ENCODE measurements at regions not wholly inside any gene's neighbourhood (a gene's known extent, or its start where the extent isn't known, plus 50 kb on each side); places are given as distances from the start of the nearest gene placed in this dataset.

- ATAC-seq: no peak
- H3K27me3 ChIP-seq (replicated peaks in 1 of 2; ENCODE audit: control insufficient read depth in 2 of 2, insufficient read depth in 2 of 2, low read length in 1 of 2): no peaks in the 10 kb centered on the region
- intact Hi-C loops (cut with micrococcal nuclease; ENCODE audit: unreplicated experiment): no loop called here
- RAD21 ChIA-PET (ENCODE audit: unreplicated experiment): no interaction called here
- TF ChIP-seq NFIC (IDR thresholded peaks at IDR 0.05; ENCODE audit: low read depth, low read length) (no peak), ZBTB4 (CRISPR knock-in tag; IDR thresholded peaks at IDR 0.05) (no peak)
- no peaks in the 10 kb centered on the region for H3K4me1 ChIP-seq (ENCODE audit: control insufficient read depth, insufficient read depth, low read length)
- CTCF ChIA-PET: interaction anchor here (0.7 to 1.1 kb wide), 3 partner anchors 12 to 531 kb away, joined by 3 read pairs; no protein-coding TSS in a partner anchor
- WGBS (ENCODE audit: insufficient coverage, insufficient replicate concordance, low lambda C conversion rate, missing lambda C conversion rate): 19% methylated on average over 3 of the region's 3 CpGs
- BruUV-seq (replicated peaks): no TSS peak
- H3K4me2 ChIP-seq (ENCODE audit: control insufficient read depth, insufficient read depth): no peak overlapping the region
- H3K36me3 ChIP-seq (ENCODE audit: control insufficient read depth in 2 of 2, insufficient read depth in 2 of 2, low read length in 1 of 2): no peaks in the 10 kb centered on the region
- DNase-seq (ENCODE audit: low read depth, low spot score): no peak
- no peak overlapping the region for H3K9ac ChIP-seq (ENCODE audit: control insufficient read depth, insufficient read depth, low read length)
- H4K20me1 ChIP-seq (ENCODE audit: control insufficient read depth, insufficient read depth): no peaks in the 10 kb centered on the region
- no peaks in the 10 kb centered on the region for H3K9me3 ChIP-seq (replicated peaks; ENCODE audit: control insufficient read depth, insufficient read depth, low read length)
- no peaks in the 10 kb centered on the region for H3K79me2 ChIP-seq (ENCODE audit: control insufficient read depth, insufficient read depth, low read length)
- H3K27ac ChIP-seq (ENCODE audit: control insufficient read depth, insufficient read depth): no peak overlapping the region
- in situ Hi-C loops (cut with MboI): no loop called here
- H2AFZ ChIP-seq (ENCODE audit: control insufficient read depth, low read depth, low read length): no peak overlapping the region
- POLR2A ChIA-PET: no interaction called here
- no peak for FAIRE-seq
- no peak overlapping the region for H3K4me3 ChIP-seq
- SMC1A ChIA-PET (ENCODE audit: uncharacterized antibody, unreplicated experiment): no interaction called here
Measured at GRCh38 chr4:71243091-71243833, 95.6 kb upstream of the SLC4A4 start.

- no peaks in the 10 kb centered on the region for H3K9me3 ChIP-seq (replicated peaks; ENCODE audit: control insufficient read depth, insufficient read depth, low read length)
- H3K9ac ChIP-seq (ENCODE audit: control insufficient read depth, insufficient read depth, low read length): no peak overlapping the region
- H3K4me3 ChIP-seq: no peak overlapping the region
- no peak overlapping the region for H3K27ac ChIP-seq (ENCODE audit: control insufficient read depth, insufficient read depth)
- no TSS peak for BruUV-seq (replicated peaks)
- no peaks in the 10 kb centered on the region for H3K27me3 ChIP-seq (replicated peaks in 1 of 2; ENCODE audit: control insufficient read depth in 2 of 2, insufficient read depth in 2 of 2, low read length in 1 of 2)
- ChIA-PET RAD21 (ENCODE audit: unreplicated experiment) (interaction anchor here (1.0 kb wide), 1 partner anchor 18 kb away, joined by 4 read pairs; no protein-coding TSS in a partner anchor), POLR2A (no interaction called here), CTCF (interaction anchor here (1.0 to 1.4 kb wide), 3 partner anchors 13 to 37 kb away, joined by 3 to 5 read pairs (median 3); no protein-coding TSS in a partner anchor), SMC1A (ENCODE audit: uncharacterized antibody, unreplicated experiment) (interaction anchor here (2.9 kb wide), 1 partner anchor 23 kb away, joined by 7 read pairs; no protein-coding TSS in a partner anchor)
- H3K4me2 ChIP-seq (ENCODE audit: control insufficient read depth, insufficient read depth): no peak overlapping the region
- no peaks in the 10 kb centered on the region for H3K36me3 ChIP-seq (ENCODE audit: control insufficient read depth in 2 of 2, insufficient read depth in 2 of 2, low read length in 1 of 2)
- no peak for FAIRE-seq
- no peaks in the 10 kb centered on the region for H4K20me1 ChIP-seq (ENCODE audit: control insufficient read depth, insufficient read depth)
- intact Hi-C loops (cut with micrococcal nuclease; ENCODE audit: unreplicated experiment) (no loop called here), in situ Hi-C loops (cut with MboI) (no loop called here)
- ATAC-seq: no peak
- DNase-seq (ENCODE audit: low read depth, low spot score): no peak
- WGBS (ENCODE audit: insufficient coverage, insufficient replicate concordance, low lambda C conversion rate, missing lambda C conversion rate): 18% methylated on average over 5 of the region's 5 CpGs
- H2AFZ ChIP-seq (ENCODE audit: control insufficient read depth, low read depth, low read length): no peak overlapping the region
- H3K79me2 ChIP-seq (ENCODE audit: control insufficient read depth, insufficient read depth, low read length): no peaks in the 10 kb centered on the region
- H3K4me1 ChIP-seq (ENCODE audit: control insufficient read depth, insufficient read depth, low read length): no peaks in the 10 kb centered on the region
- no peak for TF ChIP-seq TCF7 (IDR thresholded peaks at IDR 0.05; ENCODE audit: borderline replicate concordance)
- TF ChIP-seq ZNF274 (IDR thresholded peaks at IDR 0.05; ENCODE audit: insufficient read depth, insufficient read length): no peak
- no peak for TF ChIP-seq ZNF622 (IDR thresholded peaks at IDR 0.05)
- no peak for TF ChIP-seq MTA3 (IDR thresholded peaks at IDR 0.05; ENCODE audit: borderline replicate concordance, low read length)
- no peak for TF ChIP-seq PKNOX1 (IDR thresholded peaks at IDR 0.05)
- TF ChIP-seq ZSCAN29 (IDR thresholded peaks at IDR 0.05): no peak
- TF ChIP-seq ZBTB11 (CRISPR knock-in tag; IDR thresholded peaks at IDR 0.05): no peak
Measured at GRCh38 chr4:71247706-71248105, 91.1 kb upstream of the SLC4A4 start.
